Head of caudate nucleus (tissue), 42 donors: ENCODE measurements at regions not wholly inside any gene's neighbourhood (a gene's known extent, or its start where the extent isn't known, plus 50 kb on each side); places are given as distances from the start of the nearest gene placed in this dataset.
"Not testable (repeated sequence)": the region's sequence is repeated elsewhere in the genome, so short reads cannot be mapped to it uniquely, and the experiment has no call there.

Experiments
- DNase-seq, 42 donors: peaks; one replicate each; pipeline versions ENCODE4 v3.0.0 to v3.0.0-alpha.2; 2020 to 2021; ENCODE audit warnings: mixed read lengths in 7 of 42
- intact Hi-C: fragments of 100-400 bp; cut with DNase I; formaldehyde crosslinking; loops from one replicate; pipeline ENCODE4 v1.15.0; 2022

GRCh38 chr5:124034083-124034700, 522.2 kb downstream of the CSNK1G3 start:
- no peak for DNase-seq
- intact Hi-C loops, result no loop called here

GRCh38 chr5:124030043-124030491, 518.1 kb downstream of the CSNK1G3 start:
- intact Hi-C loops, result no loop called here
- DNase-seq, result peak in 19 of 42 donors; percentile 5 to 48 (median 19)

- intact Hi-C loops, result no loop called here
- no peak for DNase-seq
These were observed 515.5 kb downstream of the CSNK1G3 start for GRCh38 chr5:124027441-124027840.

GRCh38 chr5:124025306-124025845, 513.4 kb downstream of the CSNK1G3 start:
- no peak for DNase-seq
- intact Hi-C loops, result no loop called here

- intact Hi-C loops, result no loop called here
These were observed 511.0 kb downstream of the CSNK1G3 start for GRCh38 chr5:124022966-124023365.

GRCh38 chr5:124021776-124022175, 509.8 kb downstream of the CSNK1G3 start:
- intact Hi-C loops, result no loop called here

More at GRCh38 chr5:124022966-124023365, 511.0 kb downstream of the CSNK1G3 start:
- no peak for DNase-seq

GRCh38 chr5:124021066-124021641, 509.2 kb downstream of the CSNK1G3 start:
- intact Hi-C loops, result no loop called here
- DNase-seq, result no peak

More at GRCh38 chr5:124021776-124022175, 509.8 kb downstream of the CSNK1G3 start:
- DNase-seq, result no peak

GRCh38 chr5:124017321-124017720, 505.3 kb downstream of the CSNK1G3 start:
- intact Hi-C loops, DNase-seq: not testable (repeated sequence)

GRCh38 chr5:124007675-124008398, 495.9 kb downstream of the CSNK1G3 start:
- DNase-seq, result no peak
- intact Hi-C loops, result no loop called here

- peak in 1 of 42 donors; percentile 12 for DNase-seq
- intact Hi-C loops, result no loop called here
These were observed 489.1 kb downstream of the CSNK1G3 start for GRCh38 chr5:124001036-124001615.

- no peak for DNase-seq
- intact Hi-C loops, result no loop called here
These were observed 488.6 kb downstream of the CSNK1G3 start for GRCh38 chr5:124000538-124000937.

GRCh38 chr5:123997462-123998215, 485.7 kb downstream of the CSNK1G3 start:
- peak in 1 of 42 donors; percentile 19 for DNase-seq

GRCh38 chr5:123997064-123997461, 485.1 kb downstream of the CSNK1G3 start:
- intact Hi-C loops, result no loop called here
- DNase-seq, result no peak

More at GRCh38 chr5:123997462-123998215, 485.7 kb downstream of the CSNK1G3 start:
- intact Hi-C loops, result no loop called here

GRCh38 chr5:123992641-123993040, 480.7 kb downstream of the CSNK1G3 start:
- intact Hi-C loops, result no loop called here
- no peak for DNase-seq

- no peak for DNase-seq
- intact Hi-C loops, result no loop called here
These were observed 476.0 kb downstream of the CSNK1G3 start for GRCh38 chr5:123987956-123988355.

- intact Hi-C loops, result no loop called here
- DNase-seq, result no peak
These were observed 464.5 kb downstream of the CSNK1G3 start for GRCh38 chr5:123976379-123977033.

- DNase-seq, intact Hi-C loops: not testable (repeated sequence)
These were observed 463.5 kb downstream of the CSNK1G3 start for GRCh38 chr5:123975521-123975920.

GRCh38 chr5:123966781-123967180, 454.8 kb downstream of the CSNK1G3 start:
- intact Hi-C loops, result no loop called here
- no peak for DNase-seq
